Smooth muscle cell (in vitro differentiated cells): ENCODE measurements at regions not wholly inside any gene's neighbourhood (a gene's known extent, or its start where the extent isn't known, plus 50 kb on each side); places are given as distances from the start of the nearest gene placed in this dataset.

Experiments used
- DNase-seq: peaks from one replicate; lab custom pipeline; 2025; ENCODE audit not compliant: unreplicated experiment; lab: John Stamatoyannopoulos, UW
- H2AFZ ChIP-seq: fragments of 200-600 bp; sonication (generic); 2 replicates; pipeline ENCODE4 v1.6.0; 2016; ENCODE audit warnings: antibody characterized with exemption, low read depth, mild to moderate bottlenecking
- H3F3A ChIP-seq: fragments of 200-600 bp; sonication (generic); 2 replicates; pipeline ENCODE4 v1.6.0; 2017; ENCODE audit warnings: antibody characterized with exemption, low read depth
- H3K27ac ChIP-seq: fragments of 200-600 bp; sonication (generic); 2 replicates; pipeline ENCODE4 v1.5.1; 2016; ENCODE audit warnings: low read depth, mild to moderate bottlenecking
- H3K27me3 ChIP-seq: fragments of 200-600 bp; sonication (generic); 2 replicates; pipeline ENCODE4 v1.6.1; 2016; ENCODE audit warnings: low read depth, mild to moderate bottlenecking
- H3K36me3 ChIP-seq: fragments of 200-600 bp; sonication (generic); 2 replicates; pipeline ENCODE4 v1.5.1; 2016; ENCODE audit warnings: low read depth
- H3K4me1 ChIP-seq: fragments of 200-600 bp; sonication (generic); 2 replicates; pipeline ENCODE4 v1.5.1; 2016; ENCODE audit warnings: low read depth
- H3K4me2 ChIP-seq: fragments of 200-600 bp; sonication (generic); 2 replicates; pipeline ENCODE4 v1.6.0; 2016; ENCODE audit warnings: mild to moderate bottlenecking
- H3K4me3 ChIP-seq: fragments of 200-600 bp; sonication (generic); 2 replicates; pipeline ENCODE4 v1.5.1; 2016; ENCODE audit warnings: mild to moderate bottlenecking
- H3K79me2 ChIP-seq: fragments of 200-600 bp; sonication (generic); 2 replicates; pipeline ENCODE4 v1.6.0; 2016; ENCODE audit warnings: low read depth, mild to moderate bottlenecking
- H3K9ac ChIP-seq: fragments of 200-600 bp; sonication (generic); 2 replicates; pipeline ENCODE4 v1.6.0; 2016; ENCODE audit warnings: low read depth
- H3K9me3 ChIP-seq: fragments of 200-600 bp; sonication (generic); replicated peaks from 2 replicates; pipeline ENCODE4 v1.5.1; 2016; ENCODE audit warnings: low read depth
- H4K20me1 ChIP-seq: fragments of 200-600 bp; sonication (generic); 2 replicates; pipeline ENCODE4 v1.6.0; 2016; ENCODE audit warnings: low read depth
- CTCF ChIP-seq: fragments of 200-600 bp; sonication (generic); IDR thresholded peaks from 2 replicates; pipeline ENCODE4 v1.5.1; 2017; ENCODE audit warnings: borderline replicate concordance, mild to moderate bottlenecking, antibody characterized with exemption; ENCODE audit not compliant: insufficient read depth, poor library complexity, severe bottlenecking
- WGBS: methylation state at CpG from one replicate; pipeline ENCODE4 v1.1.7; 2016; ENCODE audit warnings: low lambda C conversion rate; 5-methylcytosine and 5-hydroxymethylcytosine counted together

- no peaks in the 10 kb centered on the region for H4K20me1 ChIP-seq
- no peak overlapping the region for H3K4me2 ChIP-seq
- peaks cover 11% of the 10 kb centered on the region for H3K4me1 ChIP-seq
- no peak for TF ChIP-seq CTCF
- H3K27ac ChIP-seq = no peak overlapping the region
- no peak overlapping the region for H2AFZ ChIP-seq
- H3F3A ChIP-seq = no peaks in the 10 kb centered on the region
- H3K9me3 ChIP-seq = no peaks in the 10 kb centered on the region
- 94% methylated on average over 12 of the region's 12 CpGs for WGBS
- H3K79me2 ChIP-seq = no peaks in the 10 kb centered on the region
- DNase-seq = no peak
- H3K36me3 ChIP-seq = no peaks in the 10 kb centered on the region
- no peak overlapping the region for H3K9ac ChIP-seq
- H3K4me3 ChIP-seq = no peak overlapping the region
- peaks cover 7% of the 10 kb centered on the region for H3K27me3 ChIP-seq
Observed at GRCh38 chr17:77807051-77807745, 151.3 kb upstream of the TNRC6C start.

DNA sequence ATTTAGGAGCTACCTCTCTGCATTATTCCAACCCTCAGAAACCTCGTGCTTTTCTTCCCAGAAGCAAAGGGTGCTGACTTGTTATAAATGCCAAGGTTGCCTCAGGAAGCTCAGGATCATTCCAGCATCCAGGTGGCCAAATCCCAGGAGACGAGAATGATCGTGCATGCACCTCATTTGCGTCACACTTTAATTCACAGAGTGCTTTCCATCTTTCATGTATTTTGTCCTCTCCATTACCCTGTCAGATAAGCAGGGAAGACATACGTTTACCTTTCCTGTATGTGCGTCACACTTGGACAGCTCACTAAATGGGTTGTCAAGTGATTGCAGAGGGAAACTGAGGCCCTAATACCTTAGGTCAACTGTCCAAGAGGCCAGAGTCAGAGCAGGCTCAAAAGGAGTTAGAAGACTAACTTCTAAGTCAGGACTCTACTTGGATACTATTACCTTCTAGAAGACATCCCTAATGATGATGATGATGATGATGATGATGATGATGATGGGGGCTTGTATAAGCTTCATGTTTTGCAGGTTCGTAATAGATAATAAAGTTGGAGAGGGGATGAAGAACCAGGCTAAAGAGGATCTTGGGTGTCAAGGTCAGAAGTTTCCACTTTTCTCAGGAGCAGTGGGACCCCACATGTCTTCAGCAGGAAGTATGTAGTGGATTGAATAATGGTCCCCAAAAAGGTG is 150.6 kb upstream of the TNRC6C start:
- Histone ChIP-seq H3K4me1 (peaks cover 9% of the 10 kb centered on the region), H2AFZ (no peak overlapping the region), H3K36me3 (no peaks in the 10 kb centered on the region), H3K4me3 (no peak overlapping the region), H4K20me1 (no peaks in the 10 kb centered on the region), H3K27me3 (peaks cover 7% of the 10 kb centered on the region), H3K9me3 (no peaks in the 10 kb centered on the region), H3K79me2 (no peaks in the 10 kb centered on the region), H3K9ac (no peak overlapping the region), H3F3A (no peaks in the 10 kb centered on the region), H3K4me2 (no peak overlapping the region), H3K27ac (no peak overlapping the region)
- no peak for TF ChIP-seq CTCF
- 93% methylated on average over 7 of the region's 7 CpGs for WGBS
- no peak for DNase-seq

DNA sequence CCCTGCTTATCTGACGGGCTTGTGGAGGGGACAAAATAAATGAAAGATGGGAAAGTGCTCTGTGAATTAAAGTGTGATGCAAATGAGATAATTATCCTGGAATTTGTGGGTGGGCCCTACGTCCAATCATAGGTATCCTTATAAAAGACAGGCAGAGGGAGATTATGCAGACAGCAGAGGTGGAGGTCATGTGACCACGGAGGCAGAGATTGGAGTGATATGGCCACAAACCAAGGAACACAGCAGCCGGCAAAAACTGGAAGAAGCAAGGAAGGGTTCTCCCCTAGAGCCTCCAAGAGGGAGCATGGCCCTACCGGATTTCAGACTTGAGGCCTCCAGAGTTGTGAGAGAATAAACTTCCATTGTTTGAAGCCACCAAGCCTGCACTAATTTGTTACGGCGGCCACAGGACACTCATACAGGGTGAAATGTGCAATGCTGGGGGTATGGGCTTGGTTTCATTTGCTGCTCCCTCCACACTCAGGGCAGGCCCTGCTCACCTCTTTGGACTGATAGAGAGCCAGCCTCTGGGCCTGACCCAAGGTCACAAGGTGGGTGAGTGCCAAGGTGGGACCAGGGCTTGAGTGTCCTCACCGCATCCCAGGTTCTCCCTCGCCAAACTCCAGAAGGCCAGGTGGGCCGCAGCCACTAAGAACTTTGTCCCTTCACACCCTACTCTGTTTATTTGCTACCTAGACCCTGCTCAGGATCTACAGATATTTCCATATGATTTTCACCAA is 149.6 kb upstream of the TNRC6C start:
- Histone ChIP-seq H3K27ac (no peak overlapping the region), H3K36me3 (no peaks in the 10 kb centered on the region), H3K9me3 (no peaks in the 10 kb centered on the region), H3K27me3 (peaks cover 3% of the 10 kb centered on the region), H3K79me2 (no peaks in the 10 kb centered on the region), H4K20me1 (no peaks in the 10 kb centered on the region), H3K4me2 (no peak overlapping the region), H3K4me3 (no peak overlapping the region), H3K4me1 (no peaks in the 10 kb centered on the region), H3F3A (no peaks in the 10 kb centered on the region), H2AFZ (no peak overlapping the region), H3K9ac (no peak overlapping the region)
- WGBS = 90% methylated on average over 10 of the region's 10 CpGs
- DNase-seq = no peak
- no peak for TF ChIP-seq CTCF
